ENCODE measurements at regions not wholly inside any gene's neighbourhood (a gene's known extent, or its start where the extent isn't known, plus 50 kb on each side); places are given as distances from the start of the nearest gene placed in this dataset.

GRCh38 chr20:22020201-22020600, 314.7 kb downstream of the PAX1 start:
- H3K9me3 ChIP-seq (ENCODE audit: control insufficient read depth, low read length) = no peaks in the 10 kb centered on the region
- no peaks in the 10 kb centered on the region for H3K79me2 ChIP-seq
- no peaks in the 10 kb centered on the region for H3K36me3 ChIP-seq (ENCODE audit: control insufficient read depth, insufficient read depth, low read length)
- no peak overlapping the region for H2AFZ ChIP-seq
- no peak overlapping the region for H3K4me3 ChIP-seq (ENCODE audit: low read depth, low read length)
- no peak overlapping the region for H3K9ac ChIP-seq
- H3K4me2 ChIP-seq (ENCODE audit: low read length) = no peak overlapping the region
- TF ChIP-seq, protein P1, sequence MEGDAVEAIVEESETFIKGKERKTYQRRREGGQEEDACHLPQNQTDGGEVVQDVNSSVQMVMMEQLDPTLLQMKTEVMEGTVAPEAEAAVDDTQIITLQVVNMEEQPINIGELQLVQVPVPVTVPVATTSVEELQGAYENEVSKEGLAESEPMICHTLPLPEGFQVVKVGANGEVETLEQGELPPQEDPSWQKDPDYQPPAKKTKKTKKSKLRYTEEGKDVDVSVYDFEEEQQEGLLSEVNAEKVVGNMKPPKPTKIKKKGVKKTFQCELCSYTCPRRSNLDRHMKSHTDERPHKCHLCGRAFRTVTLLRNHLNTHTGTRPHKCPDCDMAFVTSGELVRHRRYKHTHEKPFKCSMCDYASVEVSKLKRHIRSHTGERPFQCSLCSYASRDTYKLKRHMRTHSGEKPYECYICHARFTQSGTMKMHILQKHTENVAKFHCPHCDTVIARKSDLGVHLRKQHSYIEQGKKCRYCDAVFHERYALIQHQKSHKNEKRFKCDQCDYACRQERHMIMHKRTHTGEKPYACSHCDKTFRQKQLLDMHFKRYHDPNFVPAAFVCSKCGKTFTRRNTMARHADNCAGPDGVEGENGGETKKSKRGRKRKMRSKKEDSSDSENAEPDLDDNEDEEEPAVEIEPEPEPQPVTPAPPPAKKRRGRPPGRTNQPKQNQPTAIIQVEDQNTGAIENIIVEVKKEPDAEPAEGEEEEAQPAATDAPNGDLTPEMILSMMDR (IDR thresholded peaks at IDR 0.05) = no peak
- H3K4me1 ChIP-seq = no peaks in the 10 kb centered on the region
- H3K27ac ChIP-seq = no peak overlapping the region
- H3K27me3 ChIP-seq (ENCODE audit: control insufficient read depth, insufficient read depth, low read length) = no peaks in the 10 kb centered on the region

GRCh38 chr20:22008456-22008855, 303.0 kb downstream of the PAX1 start:
- H3K9me3 ChIP-seq (ENCODE audit: control insufficient read depth, low read length) = no peaks in the 10 kb centered on the region
- TF ChIP-seq, protein P1 (IDR thresholded peaks at IDR 0.05) = no peak
- H3K36me3 ChIP-seq (ENCODE audit: control insufficient read depth, insufficient read depth, low read length) = no peaks in the 10 kb centered on the region
- no peaks in the 10 kb centered on the region for H3K27me3 ChIP-seq (ENCODE audit: control insufficient read depth, insufficient read depth, low read length)
- no peak overlapping the region for H2AFZ ChIP-seq
- no peaks in the 10 kb centered on the region for H3K4me1 ChIP-seq
- H3K4me3 ChIP-seq (ENCODE audit: low read depth, low read length) = no peak overlapping the region
- H3K79me2 ChIP-seq = no peaks in the 10 kb centered on the region
- no peak overlapping the region for H3K4me2 ChIP-seq (ENCODE audit: low read length)
- H3K27ac ChIP-seq = no peak overlapping the region
- no peak overlapping the region for H3K9ac ChIP-seq

- H3K4me2 ChIP-seq (ENCODE audit: low read length) = no peak overlapping the region
Measured at GRCh38 chr20:22006306-22006705, 300.8 kb downstream of the PAX1 start.

GRCh38 chr20:22005535-22005934, 300.1 kb downstream of the PAX1 start:
- Histone ChIP-seq H3K4me3 (ENCODE audit: low read depth, low read length) (no peak overlapping the region), H3K27ac (no peak overlapping the region), H3K4me1 (no peaks in the 10 kb centered on the region), H2AFZ (no peak overlapping the region), H3K4me2 (ENCODE audit: low read length) (no peak overlapping the region), H3K9me3 (ENCODE audit: control insufficient read depth, low read length) (no peaks in the 10 kb centered on the region), H3K79me2 (no peaks in the 10 kb centered on the region), H3K27me3 (ENCODE audit: control insufficient read depth, insufficient read depth, low read length) (no peaks in the 10 kb centered on the region), H3K36me3 (ENCODE audit: control insufficient read depth, insufficient read depth, low read length) (no peaks in the 10 kb centered on the region), H3K9ac (no peak overlapping the region)
- TF ChIP-seq, protein P1 (IDR thresholded peaks at IDR 0.05) = no peak

More at GRCh38 chr20:22006306-22006705, 300.8 kb downstream of the PAX1 start:
- no peaks in the 10 kb centered on the region for H3K79me2 ChIP-seq
- H3K9me3 ChIP-seq (ENCODE audit: control insufficient read depth, low read length) = no peaks in the 10 kb centered on the region
- no peak overlapping the region for H3K4me3 ChIP-seq (ENCODE audit: low read depth, low read length)
- H3K36me3 ChIP-seq (ENCODE audit: control insufficient read depth, insufficient read depth, low read length) = no peaks in the 10 kb centered on the region
- no peak overlapping the region for H3K9ac ChIP-seq
- TF ChIP-seq, protein P1 (IDR thresholded peaks at IDR 0.05) = no peak
- no peak overlapping the region for H2AFZ ChIP-seq
- H3K27ac ChIP-seq = no peak overlapping the region
- H3K4me1 ChIP-seq = no peaks in the 10 kb centered on the region
- H3K27me3 ChIP-seq (ENCODE audit: control insufficient read depth, insufficient read depth, low read length) = no peaks in the 10 kb centered on the region

- Histone ChIP-seq H3K36me3 (ENCODE audit: control insufficient read depth, insufficient read depth, low read length) (no peaks in the 10 kb centered on the region), H3K4me3 (ENCODE audit: low read depth, low read length) (no peak overlapping the region), H3K9me3 (ENCODE audit: control insufficient read depth, low read length) (no peaks in the 10 kb centered on the region), H3K4me1 (no peaks in the 10 kb centered on the region), H3K9ac (no peak overlapping the region), H3K27me3 (ENCODE audit: control insufficient read depth, insufficient read depth, low read length) (no peaks in the 10 kb centered on the region), H3K79me2 (no peaks in the 10 kb centered on the region), H3K27ac (no peak overlapping the region), H2AFZ (no peak overlapping the region), H3K4me2 (ENCODE audit: low read length) (no peak overlapping the region)
- TF ChIP-seq, protein P1 (IDR thresholded peaks at IDR 0.05) = no peak
Measured at GRCh38 chr20:22004946-22005345, 299.5 kb downstream of the PAX1 start.

Measured in parathyroid adenoma (tissue), 2 donors.